HG02759 (cell line): ENCODE measurements at regions not wholly inside any gene's neighbourhood (a gene's known extent, or its start where the extent isn't known, plus 50 kb on each side); places are given as distances from the start of the nearest gene placed in this dataset.

Experiments used
- ATAC-seq: cut with Tn5 transposase; IDR thresholded peaks from one replicate; pipeline ENCODE4 v1.9.1; 2021; ENCODE audit warnings: mild to moderate bottlenecking, moderate library complexity; ENCODE audit not compliant: unreplicated experiment

- no peak for ATAC-seq
Observed at GRCh38 chr2:42882756-42883155, 90.4 kb upstream of the HAAO start.

GRCh38 chr2:42881732-42882131 lies 89.3 kb upstream of the HAAO start:
- no peak for ATAC-seq

GRCh38 chr2:42880738-42881690 lies 88.6 kb upstream of the HAAO start:
- no peak for ATAC-seq

- ATAC-seq = no peak
Observed at GRCh38 chr2:42879913-42880737, 87.7 kb upstream of the HAAO start.

GRCh38 chr2:42879121-42879705 lies 86.8 kb upstream of the HAAO start:
- peak; percentile 15 for ATAC-seq

DNA sequence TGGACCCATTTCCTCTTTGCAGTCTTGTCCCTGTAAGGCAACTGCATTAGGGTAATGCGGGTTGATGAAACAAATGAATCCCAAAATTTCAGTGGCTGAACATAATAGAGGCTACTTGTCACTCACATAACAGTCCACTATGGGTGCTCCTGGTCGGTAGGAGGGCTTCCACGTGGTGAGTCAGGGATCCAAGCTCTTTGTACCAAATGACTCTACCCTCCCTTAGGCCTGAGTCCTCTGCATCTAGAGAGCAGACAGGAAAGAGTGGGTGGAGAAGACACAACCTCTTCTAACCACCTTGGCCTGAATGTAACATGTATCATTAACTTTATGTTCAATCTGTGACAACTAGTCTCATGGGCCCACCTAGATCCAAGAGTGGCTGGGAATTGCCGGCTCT lies 86.2 kb upstream of the HAAO start:
- peak; percentile 86 for ATAC-seq

DNA sequence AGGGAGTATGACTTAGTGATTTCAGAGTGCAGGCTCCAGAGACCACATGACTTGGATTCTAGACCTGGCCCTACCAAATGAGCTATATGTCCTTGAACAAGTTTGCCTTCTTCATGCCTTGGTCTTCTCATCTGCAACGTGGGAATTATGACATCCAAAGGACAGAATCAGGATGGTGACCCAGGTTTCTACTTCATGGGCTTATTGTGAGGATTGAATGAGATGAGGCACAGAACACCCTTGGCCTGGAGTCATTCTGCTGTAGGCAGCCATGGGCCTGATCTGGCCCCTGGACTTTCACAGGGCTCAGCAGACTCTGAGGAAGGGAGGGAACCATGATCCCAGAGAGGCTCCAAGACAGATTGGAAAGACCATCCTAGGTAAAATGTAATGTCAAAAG lies 85.6 kb upstream of the HAAO start:
- no peak for ATAC-seq

GRCh38 chr2:42877511-42877910 lies 85.1 kb upstream of the HAAO start:
- ATAC-seq = no peak

GRCh38 chr2:42876326-42876751 lies 84.0 kb upstream of the HAAO start:
- no peak for ATAC-seq

- no peak for ATAC-seq
Observed at GRCh38 chr2:42875880-42876279, 83.5 kb upstream of the HAAO start.

GRCh38 chr2:42874949-42875801 lies 82.8 kb upstream of the HAAO start:
- ATAC-seq = no peak

GRCh38 chr2:42872721-42873120 lies 80.3 kb upstream of the HAAO start:
- ATAC-seq = no peak

GRCh38 chr2:42871372-42871771 lies 79.0 kb upstream of the HAAO start:
- ATAC-seq = no peak

DNA sequence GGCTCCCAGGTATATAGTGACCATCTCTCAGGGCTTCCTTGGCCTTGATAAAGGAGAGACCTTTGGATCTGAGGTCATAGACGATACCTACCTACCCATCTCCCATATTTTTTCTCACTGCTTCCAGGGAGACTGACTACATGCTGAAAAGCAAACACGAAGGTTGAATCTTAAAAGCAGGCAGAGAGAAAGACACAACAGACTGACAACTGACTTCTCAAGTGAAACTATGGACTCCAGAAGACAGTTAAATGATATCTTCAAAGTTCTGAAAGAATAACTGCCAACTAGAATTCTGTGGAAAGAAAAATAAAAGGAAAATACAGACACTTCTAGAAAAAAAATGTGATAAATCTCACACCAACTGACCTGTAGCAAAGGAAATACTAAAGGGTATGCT lies 76.5 kb upstream of the HAAO start:
- no peak for ATAC-seq

DNA sequence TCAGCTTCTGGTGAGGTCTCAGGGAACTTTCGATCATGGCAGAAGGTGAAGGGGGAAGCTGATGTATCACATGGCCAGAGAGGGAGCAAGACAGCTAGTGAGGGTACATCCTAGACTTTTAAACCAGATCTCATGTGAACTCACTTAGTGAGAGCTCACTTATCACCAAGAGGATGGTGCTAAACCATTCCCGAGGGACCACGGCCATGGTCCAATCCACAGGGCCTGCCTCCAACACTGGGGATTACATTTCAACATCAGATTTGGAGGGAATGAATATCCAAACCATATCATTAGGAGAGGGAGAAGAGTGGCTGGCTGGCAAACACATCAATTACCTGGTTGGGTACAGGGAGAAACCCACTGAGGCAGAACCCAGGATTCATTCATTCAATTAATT lies 75.7 kb upstream of the HAAO start:
- no peak for ATAC-seq

DNA sequence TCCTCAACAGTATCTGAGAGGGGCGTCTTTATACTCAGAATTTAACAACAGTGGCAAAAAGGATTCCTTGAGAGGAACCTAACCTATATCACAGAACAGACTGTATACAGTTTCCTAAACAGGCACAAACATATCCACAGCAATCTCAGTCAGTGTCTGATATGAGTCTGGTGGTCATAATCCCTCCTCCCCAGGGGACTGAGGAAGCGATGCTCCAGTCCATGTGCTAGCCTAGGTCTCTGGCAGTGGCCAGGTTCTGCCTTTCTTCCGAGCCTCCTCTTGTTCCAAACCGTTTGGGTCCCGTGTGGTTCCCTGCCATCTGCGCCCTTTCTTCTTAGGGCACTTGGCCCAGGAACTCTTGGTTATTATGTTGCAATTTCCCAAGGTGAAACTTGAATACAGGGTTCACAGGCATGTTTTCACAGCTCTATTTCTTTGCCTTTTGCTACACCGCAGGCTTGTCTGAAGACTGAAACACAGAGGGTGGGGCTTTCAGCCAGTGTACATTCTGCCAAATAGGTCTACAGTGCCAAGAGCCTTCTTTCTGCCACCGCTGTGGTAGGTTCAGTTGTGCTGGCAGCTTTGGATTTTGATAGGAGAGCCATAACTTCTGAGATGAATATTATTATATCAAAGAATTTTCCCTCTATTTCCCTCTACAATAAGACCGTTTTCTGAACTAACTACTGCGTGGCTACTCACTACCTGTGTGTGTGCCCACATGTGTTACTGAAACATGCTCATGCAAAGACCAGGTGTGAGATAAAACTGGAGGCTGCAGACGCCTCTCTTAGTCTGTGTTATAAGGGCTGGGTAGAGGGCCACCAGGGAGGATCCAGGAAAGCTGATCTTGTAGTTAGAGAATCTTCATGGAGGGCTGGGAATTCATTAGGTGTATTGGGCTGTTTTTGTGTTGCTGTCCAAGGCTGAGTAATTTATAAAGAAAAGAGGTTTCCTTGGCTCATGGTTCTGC lies 75.0 kb upstream of the HAAO start:
- no peak for ATAC-seq

GRCh38 chr2:42865884-42866881 lies 73.8 kb upstream of the HAAO start:
- no peak for ATAC-seq

DNA sequence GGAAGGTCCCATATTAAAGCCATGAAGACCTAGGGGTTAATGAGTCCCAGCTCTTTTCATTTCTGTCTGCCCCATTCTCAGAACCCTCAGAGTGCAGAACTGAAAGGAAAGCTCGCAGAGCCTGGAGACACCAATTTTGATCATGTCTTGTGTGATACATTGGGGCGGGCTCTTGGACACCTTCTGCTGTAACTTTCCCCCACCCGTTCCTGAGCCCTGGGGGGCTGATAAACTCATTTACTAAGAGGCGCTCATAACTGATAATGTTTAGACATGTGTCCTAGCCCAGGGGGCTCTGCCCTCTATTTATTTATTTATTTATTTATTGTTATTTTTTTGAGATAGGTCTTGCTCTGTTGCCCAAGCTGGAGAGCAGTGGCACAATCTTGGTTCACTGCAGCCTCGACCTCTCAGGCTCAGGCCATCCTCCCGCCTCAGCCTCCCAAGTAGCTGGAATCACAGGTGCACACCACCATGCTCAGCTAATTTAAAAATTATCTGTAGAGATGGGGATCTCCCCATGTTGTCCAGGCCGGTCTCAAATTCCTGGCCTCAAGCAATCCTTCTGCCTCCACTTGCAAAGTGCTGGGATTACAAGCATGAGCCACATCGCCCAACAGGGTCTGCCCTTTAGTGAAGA lies 72.4 kb upstream of the HAAO start:
- no peak for ATAC-seq
